Ascending aorta (tissue), 2 donors: ENCODE measurements at regions not wholly inside any gene's neighbourhood (a gene's known extent, or its start where the extent isn't known, plus 50 kb on each side); places are given as distances from the start of the nearest gene placed in this dataset.

Source experiments
- DNase-seq, 2 donors: peaks; one replicate each; pipeline ENCODE4 v3.0.0-alpha.2; 2019; ENCODE audit warnings: low spot score in 2 of 2
- H3K27ac ChIP-seq, 2 donors: fragments of 200-600 bp; sonication (generic); one replicate each; pipeline ENCODE4 v1.5.1; 2016 to 2017; ENCODE audit warnings: mild to moderate bottlenecking in 1 of 2
- H3K27me3 ChIP-seq: fragments of 200-600 bp; sonication (generic); one replicate; pipeline ENCODE4 v1.5.1; 2017
- H3K36me3 ChIP-seq, 2 donors: fragments of 200-600 bp; sonication (generic); one replicate each; pipeline ENCODE4 v1.5.1; 2016
- H3K4me1 ChIP-seq, 2 donors: fragments of 200-600 bp; sonication (generic); one replicate each; pipeline ENCODE4 v1.5.1; 2016 to 2017; ENCODE audit warnings: mild to moderate bottlenecking in 1 of 2
- H3K4me3 ChIP-seq, 2 donors: fragments of 200-600 bp; sonication (generic); one replicate each; pipeline ENCODE4 v1.5.1; 2016 to 2017; ENCODE audit warnings: mild to moderate bottlenecking in 1 of 2
- H3K9me3 ChIP-seq, 2 donors: fragments of 200-600 bp; sonication (generic); one replicate each; pipeline ENCODE4 v1.5.1; 2016
- CTCF ChIP-seq, 3 experiments: fragments of 200-600 bp in 2 of 3; fragments of 450-650 bp in 1 of 3; sonication (generic) in 2 of 3; IDR thresholded peaks; one replicate each; pipeline ENCODE4 v1.5.1; 2016 to 2019; ENCODE audit warnings: antibody characterized with exemption in 3 of 3, mild to moderate bottlenecking in 1 of 3, moderate library complexity in 1 of 3
- intact Hi-C: fragments of 100-400 bp; cut with DNase I; formaldehyde crosslinking; loops from one replicate; pipeline ENCODE4 v1.15.1; 2023

GRCh38 chr2:172168917-172169346, 66.2 kb upstream of the DLX2 start:
- no peak for TF ChIP-seq CTCF (IDR thresholded peaks at IDR 0.05)
- intact Hi-C loops = no loop called here

GRCh38 chr2:172169611-172170010, 66.9 kb upstream of the DLX2 start:
- H3K9me3 ChIP-seq = no peaks in the 10 kb centered on the region
- intact Hi-C loops = no loop called here
- no peak overlapping the region for H3K4me3 ChIP-seq
- H3K36me3 ChIP-seq = no peaks in the 10 kb centered on the region
- no peak overlapping the region for H3K27ac ChIP-seq
- DNase-seq = no peak
- H3K4me1 ChIP-seq = peaks cover 0 to 4% of the 10 kb centered on the region in 2 donors
- H3K27me3 ChIP-seq = no peaks in the 10 kb centered on the region
- no peak for TF ChIP-seq CTCF (IDR thresholded peaks at IDR 0.05)

More at GRCh38 chr2:172168917-172169346, 66.2 kb upstream of the DLX2 start:
- no peak overlapping the region for H3K4me3 ChIP-seq
- DNase-seq = no peak
- H3K27ac ChIP-seq = no peak overlapping the region
- H3K27me3 ChIP-seq = no peaks in the 10 kb centered on the region
- H3K9me3 ChIP-seq = no peaks in the 10 kb centered on the region
- peaks cover 0 to 4% of the 10 kb centered on the region in 2 donors for H3K4me1 ChIP-seq
- H3K36me3 ChIP-seq = no peaks in the 10 kb centered on the region

- Histone ChIP-seq H3K36me3 (no peaks in the 10 kb centered on the region), H3K4me1 (peaks cover 0 to 4% of the 10 kb centered on the region in 2 donors), H3K9me3 (no peaks in the 10 kb centered on the region), H3K4me3 (peak overlapping the region; percentile 52 to 64), H3K27ac (no peak overlapping the region), H3K27me3 (no peaks in the 10 kb centered on the region)
- DNase-seq = peak in 1 of 2 donors; percentile 73
- intact Hi-C loops = loop anchor here (1.0 kb wide), 1 partner anchor 293 kb away; no protein-coding TSS in a partner anchor
- peak; percentile 64 to 86 (median 84) for TF ChIP-seq CTCF (IDR thresholded peaks at IDR 0.05)
Observed at GRCh38 chr2:172172513-172173173, 69.9 kb upstream of the DLX2 start.

DNA sequence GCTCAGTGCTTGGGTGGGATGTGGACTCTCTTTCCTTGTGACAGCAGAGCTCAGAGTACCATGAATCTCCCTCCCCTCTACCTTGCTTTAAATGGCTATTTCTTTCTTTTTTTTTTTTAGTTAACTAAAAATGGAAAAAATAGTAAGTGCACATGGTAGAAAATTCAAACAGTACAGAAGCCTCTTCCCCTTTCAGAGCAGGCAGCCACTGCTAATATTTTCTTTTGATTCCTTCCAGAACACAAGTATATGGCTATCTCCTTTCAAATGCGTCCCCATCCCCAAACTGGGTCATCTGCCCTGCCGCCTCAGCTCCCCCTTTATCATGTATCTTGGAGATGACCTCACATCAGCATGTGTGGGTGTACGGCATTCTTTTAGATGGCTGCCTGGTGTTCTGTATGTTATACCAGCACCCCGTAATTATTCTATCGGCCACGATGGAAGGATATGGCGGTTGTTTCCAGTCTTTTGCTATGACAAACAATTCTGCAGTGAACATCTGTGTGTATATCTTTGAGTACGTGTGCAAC, 70.5 kb upstream of the DLX2 start:
- Histone ChIP-seq H3K4me3 (peak overlapping the region in 1 of 2 donors; percentile 64), H3K9me3 (no peaks in the 10 kb centered on the region), H3K27ac (no peak overlapping the region), H3K36me3 (no peaks in the 10 kb centered on the region), H3K4me1 (peaks cover 0 to 4% of the 10 kb centered on the region in 2 donors), H3K27me3 (no peaks in the 10 kb centered on the region)
- DNase-seq = no peak
- intact Hi-C loops = no loop called here
- no peak for TF ChIP-seq CTCF (IDR thresholded peaks at IDR 0.05)

- no peak overlapping the region for H3K27ac ChIP-seq
- H3K27me3 ChIP-seq = no peaks in the 10 kb centered on the region
- no peak overlapping the region for H3K4me3 ChIP-seq
- TF ChIP-seq CTCF (IDR thresholded peaks at IDR 0.05) = no peak
- no peaks in the 10 kb centered on the region for H3K9me3 ChIP-seq
- intact Hi-C loops = no loop called here
- H3K36me3 ChIP-seq = no peaks in the 10 kb centered on the region
- peaks cover 0 to 4% of the 10 kb centered on the region in 2 donors for H3K4me1 ChIP-seq
- no peak for DNase-seq
Observed at GRCh38 chr2:172177581-172177980, 74.9 kb upstream of the DLX2 start.
